ENCODE measurements at regions not wholly inside any gene's neighbourhood (a gene's known extent, or its start where the extent isn't known, plus 50 kb on each side); places are given as distances from the start of the nearest gene placed in this dataset.
"Not testable (repeated sequence)": the region's sequence is repeated elsewhere in the genome, so short reads cannot be mapped to it uniquely, and the experiment has no call there.

DNA sequence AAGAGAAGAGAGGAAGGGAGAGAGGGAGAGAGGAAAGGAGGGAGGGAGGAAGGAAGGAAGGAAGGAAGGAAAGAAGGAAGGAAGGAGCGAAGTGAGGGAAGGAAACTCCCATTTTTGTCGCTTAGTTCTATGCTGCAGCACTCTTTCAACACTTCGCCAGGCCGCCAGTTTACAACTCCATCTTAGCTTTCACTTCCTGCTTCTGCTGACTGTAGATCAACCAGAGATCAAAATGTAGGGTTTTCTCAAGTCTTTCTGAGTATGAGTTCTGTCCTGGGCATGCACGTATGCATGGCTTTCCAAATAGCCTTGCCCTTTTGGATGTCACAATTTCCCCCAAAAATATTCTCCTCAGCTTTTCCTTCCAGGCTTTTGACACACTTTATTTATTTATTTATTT lies 723.4 kb downstream of the TRHDE start:
- no peak overlapping the region for H3K4me3 ChIP-seq (ENCODE audit: low read depth, low read length)
- H3K36me3 ChIP-seq (ENCODE audit: insufficient read depth) = no peaks in the 10 kb centered on the region
- no peak overlapping the region for H3K27ac ChIP-seq (ENCODE audit: low read depth)
- H3K4me1 ChIP-seq (ENCODE audit: insufficient read depth) = no peaks in the 10 kb centered on the region
- DNase-seq (ENCODE audit: extremely low spot score) = no peak
- 90% methylated on average over 5 of the region's 5 CpGs for WGBS

DNA sequence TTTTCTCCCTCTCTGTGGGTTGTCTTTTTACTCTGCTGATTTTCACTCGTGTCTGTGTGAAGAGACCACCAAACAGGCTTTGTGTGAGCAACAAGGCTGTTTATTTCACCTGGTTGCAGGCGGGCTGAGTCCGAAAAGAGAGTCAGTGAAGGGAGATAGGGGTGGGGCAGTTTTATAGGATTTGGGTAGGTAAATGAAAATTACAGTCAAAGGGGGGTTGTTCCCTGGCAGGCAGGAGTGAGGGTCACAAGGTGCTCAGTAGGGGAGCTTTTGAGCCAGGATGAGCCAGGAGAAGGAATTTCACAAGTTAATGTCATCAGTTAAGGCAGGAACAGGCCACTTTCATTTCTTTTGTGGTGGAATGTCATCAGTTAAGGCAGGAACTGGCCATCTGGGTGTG lies 729.6 kb downstream of the TRHDE start:
- H3K36me3 ChIP-seq (ENCODE audit: insufficient read depth); H3K27ac ChIP-seq (ENCODE audit: low read depth); H3K4me3 ChIP-seq (ENCODE audit: low read depth, low read length); H3K4me1 ChIP-seq (ENCODE audit: insufficient read depth); DNase-seq (ENCODE audit: extremely low spot score): not testable (repeated sequence)
- 66% methylated on average over 3 of the region's 3 CpGs for WGBS

DNA sequence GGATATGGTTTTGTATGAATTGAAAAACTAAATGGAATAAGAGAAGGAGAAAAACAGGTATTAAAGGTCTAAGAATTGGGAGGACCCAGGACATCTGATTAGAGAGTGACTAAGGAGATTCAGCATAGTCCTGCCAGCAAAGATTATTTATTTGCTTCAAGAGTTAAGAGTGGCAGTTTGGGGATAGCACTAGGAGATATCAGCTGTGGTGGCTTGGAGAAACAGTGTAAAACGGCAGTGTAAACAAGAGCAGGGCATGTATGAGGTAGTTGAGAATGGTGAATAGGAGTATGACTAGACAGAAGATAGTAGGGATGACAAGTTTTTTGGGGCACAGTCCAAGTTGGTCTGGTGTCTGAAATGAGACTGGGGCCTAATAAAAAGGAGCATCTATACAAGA lies 730.3 kb downstream of the TRHDE start:
- not testable (repeated sequence) for H3K4me3 ChIP-seq (ENCODE audit: low read depth, low read length); DNase-seq (ENCODE audit: extremely low spot score); H3K4me1 ChIP-seq (ENCODE audit: insufficient read depth); H3K36me3 ChIP-seq (ENCODE audit: insufficient read depth); H3K27ac ChIP-seq (ENCODE audit: low read depth)
- 76% methylated on average over 1 of the region's 1 CpG for WGBS

DNA sequence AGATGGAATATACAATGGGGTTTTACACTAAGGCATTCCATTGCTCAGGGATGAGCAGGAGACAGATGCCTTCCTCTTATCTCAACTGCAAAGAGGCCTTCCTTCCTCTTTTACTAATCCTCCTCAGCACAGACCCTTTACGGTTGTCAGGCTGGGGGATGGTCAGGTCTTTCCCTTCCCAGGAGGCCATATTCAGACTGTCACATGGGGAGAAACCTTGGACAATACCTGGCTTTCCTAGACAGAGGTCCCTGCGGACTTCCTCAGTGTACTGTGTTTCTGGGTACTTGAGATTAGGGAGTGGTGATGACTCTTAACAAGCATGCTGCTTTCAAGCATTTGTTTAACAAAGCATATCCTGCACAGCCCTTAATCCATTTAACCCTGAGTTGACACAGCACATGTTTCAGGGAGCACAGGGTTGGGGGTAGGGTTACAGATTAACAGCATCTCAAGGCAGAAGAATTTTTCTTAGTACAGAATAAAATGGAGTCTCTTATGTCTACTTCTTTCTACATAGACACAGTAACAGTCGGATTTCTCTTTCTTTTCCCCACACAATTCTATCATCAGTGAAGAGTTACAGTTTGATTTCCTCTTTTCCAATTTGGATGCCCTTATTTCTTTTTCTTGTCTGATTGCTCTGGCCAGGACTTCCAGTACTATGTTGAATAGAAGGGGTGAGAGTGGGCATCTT lies 737.1 kb downstream of the TRHDE start:
- H3K36me3 ChIP-seq (ENCODE audit: insufficient read depth); DNase-seq (ENCODE audit: extremely low spot score); H3K4me3 ChIP-seq (ENCODE audit: low read depth, low read length); H3K27ac ChIP-seq (ENCODE audit: low read depth); H3K4me1 ChIP-seq (ENCODE audit: insufficient read depth): not testable (repeated sequence)
- WGBS = 56% methylated on average over 3 of the region's 3 CpGs

DNA sequence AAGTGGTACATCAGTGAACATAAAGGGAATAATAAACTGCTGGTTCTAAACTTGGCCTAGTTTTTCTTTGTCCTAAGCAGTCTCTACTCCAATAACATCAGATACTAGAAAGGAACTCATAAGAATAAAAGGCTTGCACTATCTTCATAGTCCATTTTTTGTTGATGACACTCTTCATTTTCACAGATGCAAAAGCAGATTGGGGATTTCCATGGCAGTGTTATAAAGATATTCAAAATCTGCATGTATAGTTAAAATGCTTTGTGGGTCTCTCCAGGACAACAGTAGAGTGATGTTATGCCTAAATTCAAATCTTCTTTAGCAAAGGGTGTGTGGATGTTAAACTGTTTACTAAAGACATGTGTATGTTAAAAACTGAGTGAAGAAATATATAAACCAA lies 745.8 kb downstream of the TRHDE start:
- no peak for DNase-seq (ENCODE audit: extremely low spot score)
- H3K36me3 ChIP-seq (ENCODE audit: insufficient read depth) = no peaks in the 10 kb centered on the region
- no peak overlapping the region for H3K27ac ChIP-seq (ENCODE audit: low read depth)
- H3K4me3 ChIP-seq (ENCODE audit: low read depth, low read length) = no peak overlapping the region
- no peaks in the 10 kb centered on the region for H3K4me1 ChIP-seq (ENCODE audit: insufficient read depth)

DNA sequence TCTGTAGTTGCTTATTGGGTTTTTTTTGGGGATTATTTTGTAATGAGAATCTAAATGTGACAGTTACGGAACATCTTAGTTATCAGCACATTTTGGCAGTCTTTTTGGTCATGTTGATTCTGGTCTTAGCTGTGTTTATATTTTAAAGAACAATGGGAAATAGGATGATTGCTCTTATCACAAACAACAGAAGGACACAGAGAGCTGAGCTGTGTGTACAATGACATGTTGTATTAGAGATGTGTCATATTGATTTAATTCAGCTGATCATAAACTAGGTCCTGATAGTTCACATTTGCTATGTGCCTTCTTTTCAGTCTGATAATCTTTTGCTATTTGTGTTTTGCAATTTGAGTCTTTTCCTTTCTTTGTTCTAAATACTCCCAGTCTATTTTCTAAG lies 781.7 kb downstream of the TRHDE start:
- Histone ChIP-seq H3K27ac (ENCODE audit: low read depth) (no peak overlapping the region), H3K4me1 (ENCODE audit: insufficient read depth) (no peaks in the 10 kb centered on the region), H3K4me3 (ENCODE audit: low read depth, low read length) (no peak overlapping the region), H3K36me3 (ENCODE audit: insufficient read depth) (no peaks in the 10 kb centered on the region)
- DNase-seq (ENCODE audit: extremely low spot score) = no peak
- 12% methylated on average over 1 of the region's 1 CpG for WGBS

DNA sequence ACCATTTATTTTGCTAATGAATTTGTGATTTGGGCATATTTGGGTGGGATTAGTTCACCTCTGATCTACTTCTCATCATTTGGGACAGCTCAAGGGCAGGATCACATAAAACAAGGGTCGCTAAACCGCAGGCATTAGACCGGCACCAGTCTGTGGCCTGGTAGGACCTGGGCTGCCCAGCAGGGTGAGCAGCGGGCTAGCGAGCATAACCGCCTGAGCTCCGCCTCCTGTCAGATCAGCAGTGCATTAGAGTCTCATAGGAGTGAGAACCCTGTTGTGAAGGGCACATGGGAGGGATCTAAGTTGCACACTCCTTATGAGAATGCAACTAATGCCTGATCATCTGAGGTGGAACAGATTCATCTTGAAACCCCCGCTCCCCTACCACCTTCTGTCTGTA lies 785.3 kb downstream of the TRHDE start:
- 97% methylated on average over 8 of the region's 8 CpGs for WGBS
- H3K36me3 ChIP-seq (ENCODE audit: insufficient read depth) = no peaks in the 10 kb centered on the region
- no peak for DNase-seq (ENCODE audit: extremely low spot score)
- H3K4me3 ChIP-seq (ENCODE audit: low read depth, low read length) = no peak overlapping the region
- H3K4me1 ChIP-seq (ENCODE audit: insufficient read depth) = no peaks in the 10 kb centered on the region
- no peak overlapping the region for H3K27ac ChIP-seq (ENCODE audit: low read depth)

DNA sequence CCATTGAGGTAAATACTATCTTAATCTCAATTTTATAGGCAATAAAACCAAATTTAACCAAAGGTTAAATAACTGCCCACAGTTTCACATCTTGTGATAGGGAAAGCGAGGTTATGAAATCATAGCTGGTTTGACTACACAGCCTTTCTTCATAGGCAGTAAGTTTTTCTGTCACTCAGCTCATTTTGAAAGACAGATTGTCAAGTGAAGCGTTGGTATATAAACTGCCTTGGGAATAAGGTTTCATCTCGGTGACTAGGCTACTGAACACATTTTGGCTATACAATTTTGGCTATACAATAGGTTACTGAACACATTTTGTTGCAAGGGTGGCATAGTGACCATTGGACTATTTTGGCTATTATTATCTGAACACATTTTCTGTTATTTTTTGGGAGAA lies 793.7 kb downstream of the TRHDE start:
- no peak overlapping the region for H3K4me3 ChIP-seq (ENCODE audit: low read depth, low read length)
- no peaks in the 10 kb centered on the region for H3K36me3 ChIP-seq (ENCODE audit: insufficient read depth)
- no peak for DNase-seq (ENCODE audit: extremely low spot score)
- WGBS = 81% methylated on average over 3 of the region's 3 CpGs
- H3K4me1 ChIP-seq (ENCODE audit: insufficient read depth) = no peaks in the 10 kb centered on the region
- H3K27ac ChIP-seq (ENCODE audit: low read depth) = no peak overlapping the region

DNA sequence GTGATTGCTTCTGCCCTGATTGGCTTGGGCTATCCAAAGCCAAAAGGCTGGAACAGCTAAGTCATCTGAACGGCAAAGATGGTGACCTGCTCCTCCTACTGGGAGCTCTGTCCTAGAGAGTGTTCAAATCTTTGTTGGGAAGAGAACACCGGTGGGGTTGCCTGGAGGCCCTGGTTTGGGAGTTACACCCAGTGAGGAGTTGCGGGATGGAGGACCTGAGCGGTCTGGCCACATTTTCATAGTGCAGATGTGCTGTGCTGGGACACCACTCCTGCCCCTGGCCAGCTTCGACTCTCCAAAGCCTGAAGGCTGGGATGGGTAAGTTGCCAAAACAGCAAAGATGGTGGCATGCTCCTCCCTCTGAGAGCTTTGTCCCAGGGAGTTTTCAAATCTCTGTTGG lies 795.4 kb downstream of the TRHDE start:
- H3K4me1 ChIP-seq (ENCODE audit: insufficient read depth) = no peaks in the 10 kb centered on the region
- no peaks in the 10 kb centered on the region for H3K36me3 ChIP-seq (ENCODE audit: insufficient read depth)
- no peak overlapping the region for H3K27ac ChIP-seq (ENCODE audit: low read depth)
- no peak overlapping the region for H3K4me3 ChIP-seq (ENCODE audit: low read depth, low read length)
- DNase-seq (ENCODE audit: extremely low spot score) = no peak
- 97% methylated on average over 5 of the region's 5 CpGs for WGBS

DNA sequence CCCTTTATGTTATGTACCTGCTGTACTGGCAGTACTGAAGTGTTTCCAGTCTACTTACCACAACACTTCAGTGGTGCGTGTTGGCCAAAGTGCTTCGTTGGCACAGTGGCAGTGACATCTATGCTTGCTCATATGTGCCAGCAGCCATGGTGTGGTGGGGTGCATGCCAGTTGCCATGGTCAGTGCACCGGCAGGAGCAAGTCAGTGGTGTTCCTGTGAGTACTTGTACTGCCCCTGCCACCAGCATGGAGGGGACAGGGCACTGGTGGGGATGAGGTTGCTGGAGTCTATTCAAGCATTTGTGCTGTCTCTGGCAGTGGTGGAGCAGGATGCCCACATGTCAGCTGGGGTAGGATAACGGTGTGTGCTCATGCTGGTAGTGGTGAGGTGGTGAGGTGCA lies 800.0 kb downstream of the TRHDE start:
- no peaks in the 10 kb centered on the region for H3K4me1 ChIP-seq (ENCODE audit: insufficient read depth)
- no peak overlapping the region for H3K4me3 ChIP-seq (ENCODE audit: low read depth, low read length)
- no peak overlapping the region for H3K27ac ChIP-seq (ENCODE audit: low read depth)
- 92% methylated on average over 4 of the region's 4 CpGs for WGBS
- no peaks in the 10 kb centered on the region for H3K36me3 ChIP-seq (ENCODE audit: insufficient read depth)
- DNase-seq (ENCODE audit: extremely low spot score) = no peak

DNA sequence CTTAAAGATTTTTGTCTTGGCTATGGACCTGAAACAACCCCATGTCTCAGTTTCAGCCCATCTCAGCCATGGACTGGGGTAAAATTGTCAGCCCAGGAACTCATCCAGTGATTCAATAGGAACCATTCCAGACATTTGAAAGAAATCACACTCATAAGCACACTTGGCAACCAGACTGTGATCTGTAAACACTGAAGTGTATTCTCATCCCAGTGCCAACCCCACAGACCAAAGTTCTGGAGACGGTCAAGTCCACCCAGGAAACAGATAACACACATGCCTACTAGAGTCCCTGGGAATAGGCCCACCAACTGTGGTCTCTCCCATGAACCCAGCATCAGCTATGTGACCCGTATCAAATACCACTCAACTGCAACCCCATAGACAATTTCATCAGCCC lies 804.6 kb downstream of the TRHDE start:
- WGBS = 67% methylated on average over 2 of the region's 2 CpGs
- Histone ChIP-seq H3K4me3 (ENCODE audit: low read depth, low read length) (no peak overlapping the region), H3K36me3 (ENCODE audit: insufficient read depth) (no peaks in the 10 kb centered on the region), H3K4me1 (ENCODE audit: insufficient read depth) (no peaks in the 10 kb centered on the region), H3K27ac (ENCODE audit: low read depth) (no peak overlapping the region)
- DNase-seq (ENCODE audit: extremely low spot score) = no peak

DNA sequence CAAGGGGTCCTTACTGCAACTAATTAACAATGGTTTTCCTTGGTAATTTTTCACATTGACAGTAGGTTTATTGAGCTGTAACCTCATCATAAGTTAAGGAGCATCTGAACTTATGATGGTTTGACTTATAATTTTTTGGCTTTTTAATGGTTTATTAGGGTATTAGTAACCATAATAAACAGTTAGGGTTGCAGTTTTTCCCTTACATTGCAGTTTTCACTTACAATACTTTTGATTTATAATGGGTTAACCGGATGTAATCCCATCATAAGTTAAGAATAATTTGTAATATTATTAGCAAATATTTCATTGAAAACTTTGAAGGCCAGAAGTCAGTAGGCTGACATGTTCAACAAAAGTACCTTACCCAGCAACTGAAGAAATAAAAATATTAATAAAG lies 811.6 kb downstream of the TRHDE start:
- Histone ChIP-seq H3K4me1 (ENCODE audit: insufficient read depth) (no peaks in the 10 kb centered on the region), H3K27ac (ENCODE audit: low read depth) (no peak overlapping the region), H3K4me3 (ENCODE audit: low read depth, low read length) (no peak overlapping the region), H3K36me3 (ENCODE audit: insufficient read depth) (no peaks in the 10 kb centered on the region)
- no peak for DNase-seq (ENCODE audit: extremely low spot score)
- 72% methylated on average over 1 of the region's 1 CpG for WGBS

DNA sequence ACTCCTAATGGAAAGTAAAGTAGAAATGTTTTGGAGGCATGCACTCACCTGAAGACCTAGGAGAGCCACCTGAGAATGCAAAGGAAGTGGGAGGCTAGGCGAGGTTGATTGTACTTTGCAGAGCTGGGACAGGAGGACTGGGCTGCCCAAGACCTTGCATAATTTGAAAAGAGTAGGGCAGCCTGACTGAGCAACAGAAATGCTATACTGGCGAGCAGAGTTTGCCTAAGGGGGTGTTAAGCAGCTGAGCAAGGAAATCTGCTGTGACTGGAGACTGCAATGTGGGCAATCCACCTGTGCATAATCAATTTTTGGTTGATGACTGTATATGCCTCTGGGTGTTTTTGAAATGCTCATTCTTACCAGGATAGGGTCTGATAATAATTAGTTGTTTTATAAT lies 834.1 kb downstream of the TRHDE start:
- Histone ChIP-seq H3K36me3 (ENCODE audit: insufficient read depth) (no peaks in the 10 kb centered on the region), H3K27ac (ENCODE audit: low read depth) (no peak overlapping the region), H3K4me3 (ENCODE audit: low read depth, low read length) (no peak overlapping the region), H3K4me1 (ENCODE audit: insufficient read depth) (no peaks in the 10 kb centered on the region)
- no peak for DNase-seq (ENCODE audit: extremely low spot score)
- 66% methylated on average over 2 of the region's 2 CpGs for WGBS

DNA sequence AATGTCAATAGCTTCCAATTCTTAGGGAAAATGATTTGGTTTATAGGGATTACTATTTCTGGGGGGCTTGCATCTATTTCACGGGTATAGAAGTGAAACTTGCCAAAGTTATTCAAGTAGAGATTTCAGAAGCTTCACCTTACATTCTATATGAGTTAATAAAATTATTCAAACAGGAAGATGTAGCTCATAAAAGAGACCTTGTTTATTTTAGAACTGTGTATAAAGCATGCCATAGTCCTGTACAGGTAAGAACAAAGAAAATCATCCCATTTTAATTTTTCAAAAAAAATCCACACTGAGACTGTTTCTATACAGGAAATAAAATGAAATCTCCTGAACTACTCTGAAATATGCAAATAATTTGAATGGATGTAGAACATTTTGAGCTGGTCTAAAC lies 834.7 kb downstream of the TRHDE start:
- DNase-seq (ENCODE audit: extremely low spot score) = no peak
- Histone ChIP-seq H3K27ac (ENCODE audit: low read depth) (no peak overlapping the region), H3K4me3 (ENCODE audit: low read depth, low read length) (no peak overlapping the region), H3K4me1 (ENCODE audit: insufficient read depth) (no peaks in the 10 kb centered on the region), H3K36me3 (ENCODE audit: insufficient read depth) (no peaks in the 10 kb centered on the region)
- WGBS = 60% methylated on average over 1 of the region's 1 CpG

DNA sequence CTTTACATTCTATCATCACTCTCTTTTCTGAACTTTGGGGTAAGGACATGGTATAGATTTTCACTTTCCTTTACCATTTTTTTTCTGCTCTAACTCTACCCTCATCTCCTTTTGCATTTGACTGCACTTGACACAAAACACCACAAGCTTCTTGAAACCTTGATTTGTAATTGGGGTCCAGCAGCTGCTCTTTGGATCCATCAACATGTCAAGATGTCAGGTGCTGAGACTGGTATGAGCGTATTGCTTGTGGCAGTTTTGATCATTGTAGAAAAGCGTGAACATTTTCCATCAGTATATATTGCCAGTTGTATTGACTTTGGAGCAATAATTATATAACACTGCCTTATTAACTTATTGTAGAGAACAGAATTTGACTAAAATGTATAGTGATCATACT lies 838.6 kb downstream of the TRHDE start:
- 95% methylated on average over 2 of the region's 2 CpGs for WGBS
- DNase-seq (ENCODE audit: extremely low spot score) = no peak
- Histone ChIP-seq H3K36me3 (ENCODE audit: insufficient read depth) (no peaks in the 10 kb centered on the region), H3K4me3 (ENCODE audit: low read depth, low read length) (no peak overlapping the region), H3K4me1 (ENCODE audit: insufficient read depth) (no peaks in the 10 kb centered on the region), H3K27ac (ENCODE audit: low read depth) (no peak overlapping the region)

All from urinary bladder (tissue), 3 donors.